Chondrocyte (in vitro differentiated cells): ENCODE measurements at regions not wholly inside any gene's neighbourhood (a gene's known extent, or its start where the extent isn't known, plus 50 kb on each side); places are given as distances from the start of the nearest gene placed in this dataset.

Source experiments
- DNase-seq: peaks from one replicate; pipeline ENCODE4 v3.0.0; 2021; ENCODE audit warnings: mixed read lengths, low spot score
- H3K27ac Mint-ChIP-seq: one replicate; pipeline ENCODE4 v1.8.0; 2021; ENCODE audit warnings: mild to moderate bottlenecking, moderate library complexity, mixed read lengths; ENCODE audit not compliant: unreplicated experiment
- H3K27me3 Mint-ChIP-seq: 2 replicates; pipeline ENCODE4 v1.8.0; 2021; ENCODE audit warnings: low read depth, mixed read lengths
- H3K36me3 Mint-ChIP-seq: 2 replicates; pipeline ENCODE4 v1.8.0; 2021; ENCODE audit warnings: low read depth, mixed read lengths
- H3K4me1 Mint-ChIP-seq: 2 replicates; pipeline ENCODE4 v1.8.0; 2021; ENCODE audit warnings: low read depth, mild to moderate bottlenecking, mixed read lengths
- H3K4me3 Mint-ChIP-seq: one replicate; pipeline ENCODE4 v1.8.0; 2021; ENCODE audit warnings: mild to moderate bottlenecking, moderate library complexity, mixed read lengths; ENCODE audit not compliant: unreplicated experiment
- H3K9me3 Mint-ChIP-seq: 2 replicates; pipeline ENCODE4 v1.8.0; 2021; ENCODE audit warnings: low read depth, mixed read lengths
- CTCF ChIP-seq: fragments of 200-600 bp; sonication (generic); IDR thresholded peaks from 2 replicates; pipeline ENCODE4 v1.5.0; 2021; ENCODE audit warnings: antibody characterized with exemption, mild to moderate bottlenecking, moderate library complexity

- Mint-ChIP-seq H3K27ac (no peak overlapping the region), H3K4me3 (no peak overlapping the region), H3K4me1 (peaks cover 48% of the 10 kb centered on the region), H3K9me3 (no peaks in the 10 kb centered on the region), H3K27me3 (no peaks in the 10 kb centered on the region), H3K36me3 (no peaks in the 10 kb centered on the region)
- no peak for TF ChIP-seq CTCF
- DNase-seq = no peak
Observed at GRCh38 chr5:60357302-60357701, 342.7 kb downstream of the DEPDC1B start.

GRCh38 chr5:60356745-60357144, 343.2 kb downstream of the DEPDC1B start:
- no peak overlapping the region for H3K4me3 Mint-ChIP-seq
- no peak overlapping the region for H3K27ac Mint-ChIP-seq
- peaks cover 43% of the 10 kb centered on the region for H3K4me1 Mint-ChIP-seq
- no peaks in the 10 kb centered on the region for H3K9me3 Mint-ChIP-seq
- no peaks in the 10 kb centered on the region for H3K27me3 Mint-ChIP-seq
- no peak for DNase-seq
- H3K36me3 Mint-ChIP-seq = no peaks in the 10 kb centered on the region
- no peak for TF ChIP-seq CTCF

DNA sequence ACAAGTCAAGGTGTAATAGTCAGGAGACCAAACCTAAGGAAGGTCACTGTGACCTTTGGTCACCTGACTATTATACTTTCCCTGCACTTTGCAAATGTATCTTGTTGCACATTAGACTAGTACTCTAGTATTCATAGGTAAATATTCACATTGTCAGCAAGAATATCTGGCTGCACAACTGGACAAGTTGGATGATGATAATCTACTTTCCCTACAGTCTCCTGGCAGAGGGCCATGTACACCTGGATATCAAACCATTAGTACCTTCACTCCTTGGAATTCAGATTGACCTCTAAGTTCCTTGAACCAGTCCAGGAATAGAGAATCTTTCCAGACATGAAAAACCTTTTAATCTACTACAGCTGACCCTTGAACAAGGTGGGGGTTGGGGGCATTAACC, 344.8 kb downstream of the DEPDC1B start:
- DNase-seq = no peak
- Mint-ChIP-seq H3K36me3 (no peaks in the 10 kb centered on the region), H3K27ac (no peak overlapping the region), H3K4me1 (peaks cover 36% of the 10 kb centered on the region), H3K27me3 (no peaks in the 10 kb centered on the region), H3K9me3 (no peaks in the 10 kb centered on the region), H3K4me3 (no peak overlapping the region)
- TF ChIP-seq CTCF = no peak

GRCh38 chr5:60354311-60354710, 345.7 kb downstream of the DEPDC1B start:
- Mint-ChIP-seq H3K4me3 (no peak overlapping the region), H3K36me3 (no peaks in the 10 kb centered on the region), H3K4me1 (peaks cover 30% of the 10 kb centered on the region), H3K9me3 (no peaks in the 10 kb centered on the region), H3K27ac (no peak overlapping the region), H3K27me3 (no peaks in the 10 kb centered on the region)
- no peak for TF ChIP-seq CTCF
- DNase-seq = no peak

DNA sequence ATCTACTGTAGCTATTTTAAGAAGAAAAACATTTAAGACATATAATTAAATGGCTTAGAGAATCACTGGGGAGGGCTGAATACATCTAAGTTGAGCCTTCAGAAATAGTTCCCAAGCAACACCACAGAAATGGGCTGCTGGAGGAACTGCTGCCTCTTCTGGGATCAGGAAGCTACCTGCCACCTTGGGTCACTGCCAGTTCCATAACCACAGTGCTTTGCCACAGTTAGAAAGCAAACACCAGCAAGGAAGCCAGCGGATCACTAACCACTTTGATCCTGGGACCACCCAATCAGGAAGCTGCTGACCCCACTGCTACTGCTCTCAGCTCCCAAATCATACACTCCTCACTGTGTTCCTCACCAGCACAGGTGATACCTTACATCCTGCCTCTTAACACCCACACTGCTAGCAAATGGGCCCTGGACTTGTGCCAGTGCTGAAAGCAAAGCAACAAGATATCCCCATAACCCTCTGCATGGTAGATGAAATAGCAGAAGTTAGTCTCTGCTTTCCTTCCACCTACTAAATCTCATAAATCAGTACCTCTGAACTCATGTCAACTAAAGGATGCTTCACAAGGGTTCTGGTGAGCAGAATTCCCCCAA, 346.9 kb downstream of the DEPDC1B start:
- Mint-ChIP-seq H3K4me3 (no peak overlapping the region), H3K36me3 (no peaks in the 10 kb centered on the region), H3K9me3 (no peaks in the 10 kb centered on the region), H3K4me1 (peaks cover 30% of the 10 kb centered on the region), H3K27me3 (no peaks in the 10 kb centered on the region), H3K27ac (no peak overlapping the region)
- no peak for TF ChIP-seq CTCF
- no peak for DNase-seq
